Lung (tissue), 11 donors: ENCODE measurements at regions not wholly inside any gene's neighbourhood (a gene's known extent, or its start where the extent isn't known, plus 50 kb on each side); places are given as distances from the start of the nearest gene placed in this dataset.

ENCODE experiments used
- ATAC-seq: fragments of 200-7000 bp; cut with Tn5 transposase; one replicate; pipeline ENCODE4 v1.9.1; 2020; ENCODE audit warnings: moderate number of reproducible peaks; ENCODE audit not compliant: insufficient read depth, low FRiP score
- DNase-seq, 3 donors: peaks; one replicate each; pipeline ENCODE4 v3.0.0-alpha.2; 2013 to 2017
- H3K27ac ChIP-seq, 2 donors: one replicate each; pipeline ENCODE4 v1.5.1; 2013; ENCODE audit warnings: mild to moderate bottlenecking in 2 of 2, moderate library complexity in 2 of 2, control low read depth in 1 of 2, inconsistent platforms in 1 of 2, low read depth in 1 of 2, low read length in 1 of 2
- H3K27me3 ChIP-seq, 3 donors: one replicate each; pipeline ENCODE4 v1.5.1; 2013; ENCODE audit warnings: low read length in 2 of 3; ENCODE audit not compliant: control insufficient read depth in 3 of 3, insufficient read depth in 3 of 3
- H3K36me3 ChIP-seq, 4 donors: one replicate each; pipeline ENCODE4 v1.5.1; 2013; ENCODE audit warnings: low read length in 4 of 4, mild to moderate bottlenecking in 1 of 4, moderate library complexity in 1 of 4; ENCODE audit not compliant: control insufficient read depth in 4 of 4, insufficient read depth in 4 of 4
- H3K4me1 ChIP-seq, 5 donors: one replicate each; pipeline ENCODE4 v1.5.1; 2013; ENCODE audit warnings: low read length in 5 of 5, mild to moderate bottlenecking in 2 of 5, moderate library complexity in 1 of 5; ENCODE audit not compliant: control insufficient read depth in 5 of 5, insufficient read depth in 5 of 5
- H3K4me3 ChIP-seq: one replicate; pipeline ENCODE4 v1.5.1; 2013; ENCODE audit warnings: mild to moderate bottlenecking, control low read depth, moderate library complexity
- H3K9ac ChIP-seq, 2 donors: one replicate each; pipeline ENCODE4 v1.5.1; 2013; ENCODE audit warnings: low read length in 2 of 2, control low read depth in 1 of 2; ENCODE audit not compliant: insufficient read depth in 1 of 2
- H3K9me3 ChIP-seq, 4 donors: one replicate each; pipeline ENCODE4 v1.5.1; 2013; ENCODE audit warnings: low read length in 3 of 4, mild to moderate bottlenecking in 1 of 4, moderate library complexity in 1 of 4; ENCODE audit not compliant: control insufficient read depth in 4 of 4, insufficient read depth in 3 of 4
- WGBS, 2 donors: extraction: QIAGEN DNeasy Blood & Tissue Kit; methylation state at CpG; one replicate each; pipeline ENCODE4 v1.1.7; 2013; 5-methylcytosine and 5-hydroxymethylcytosine counted together
- TF ChIP-seq, protein P1 (sequence below): IDR thresholded peaks from 2 replicates; pipeline ENCODE4 v1.5.1; 2012; ENCODE audit warnings: mild to moderate bottlenecking; ENCODE audit errors: control extremely low read depth, extremely low read depth
- donor health status: control.
- donor health status: control.
- donor health status: Bipolar disorder and iron deficiency.
- donor health status: healthy.
- donor health status: DM: yes; HTN: yes; CAD: no.

DNA sequence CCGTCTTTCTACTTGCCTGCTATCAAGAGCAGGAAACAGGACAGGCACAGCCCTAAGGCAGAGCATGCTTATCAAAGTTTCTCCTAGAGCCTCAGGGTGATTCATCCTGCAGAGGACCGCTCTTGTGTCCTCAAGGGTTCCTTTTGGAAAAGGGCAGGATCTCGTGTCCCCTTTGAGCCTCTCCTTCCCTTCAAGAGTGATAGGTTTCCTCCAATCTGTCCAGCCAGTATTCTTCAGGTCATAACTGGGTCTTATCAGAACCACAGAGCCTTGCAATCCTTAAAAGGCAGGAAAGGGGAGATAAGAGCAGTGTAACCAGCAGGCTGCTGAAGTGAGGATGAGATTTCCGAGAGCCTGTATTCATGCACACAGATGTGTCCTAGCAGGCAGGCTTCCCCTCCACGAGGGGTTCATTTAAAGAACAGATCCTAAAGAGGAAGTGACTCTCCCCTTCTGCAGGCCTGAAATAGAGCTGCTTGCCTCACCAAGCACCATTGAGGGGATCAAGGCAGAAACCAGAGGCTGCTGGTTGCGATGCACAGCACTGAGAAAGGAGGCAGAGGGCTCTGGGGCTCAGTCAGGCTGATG is 90.5 kb upstream of the SVIL start:
- WGBS, 2 donors, result 19 to 29% methylated on average over 6 of the region's 6 CpGs
- H3K4me1 ChIP-seq, result peaks cover 7 to 14% (median 9%) of the 10 kb centered on the region in 5 donors
- ATAC-seq, result peak; percentile 73

DNA sequence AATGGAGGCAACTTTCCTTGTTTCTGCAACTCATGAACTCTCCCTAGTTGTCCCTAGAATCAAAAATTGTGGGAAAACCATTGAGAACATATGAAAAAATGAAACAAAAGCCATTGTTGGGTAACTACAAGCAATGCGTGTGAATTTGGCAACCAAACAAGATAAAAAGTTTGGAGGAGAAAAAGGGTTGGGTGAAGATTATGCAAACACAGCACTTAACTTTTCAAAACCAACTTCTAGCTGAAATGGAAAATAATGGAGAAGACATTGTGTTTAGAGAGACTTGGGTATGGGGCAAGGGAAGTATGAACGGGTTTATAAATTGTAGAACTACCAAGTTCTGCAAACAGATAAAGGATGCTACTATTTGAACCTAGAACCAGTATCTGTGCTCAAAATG is 89.0 kb upstream of the SVIL start:
- Histone ChIP-seq H3K9me3 (peaks cover 0 to 6% (median under 1%) of the 10 kb centered on the region in 4 donors), H3K27ac (no peak overlapping the region), H3K36me3 (no peaks in the 10 kb centered on the region), H3K9ac (no peak overlapping the region), H3K4me3 (no peak overlapping the region), H3K27me3 (no peaks in the 10 kb centered on the region), H3K4me1 (peaks cover 4 to 9% (median 6%) of the 10 kb centered on the region in 5 donors)
- WGBS, 2 donors, result 34 to 43% methylated on average over 2 of the region's 2 CpGs
- peak in 1 of 3 donors; percentile 51 for DNase-seq
- TF ChIP-seq, protein P1, sequence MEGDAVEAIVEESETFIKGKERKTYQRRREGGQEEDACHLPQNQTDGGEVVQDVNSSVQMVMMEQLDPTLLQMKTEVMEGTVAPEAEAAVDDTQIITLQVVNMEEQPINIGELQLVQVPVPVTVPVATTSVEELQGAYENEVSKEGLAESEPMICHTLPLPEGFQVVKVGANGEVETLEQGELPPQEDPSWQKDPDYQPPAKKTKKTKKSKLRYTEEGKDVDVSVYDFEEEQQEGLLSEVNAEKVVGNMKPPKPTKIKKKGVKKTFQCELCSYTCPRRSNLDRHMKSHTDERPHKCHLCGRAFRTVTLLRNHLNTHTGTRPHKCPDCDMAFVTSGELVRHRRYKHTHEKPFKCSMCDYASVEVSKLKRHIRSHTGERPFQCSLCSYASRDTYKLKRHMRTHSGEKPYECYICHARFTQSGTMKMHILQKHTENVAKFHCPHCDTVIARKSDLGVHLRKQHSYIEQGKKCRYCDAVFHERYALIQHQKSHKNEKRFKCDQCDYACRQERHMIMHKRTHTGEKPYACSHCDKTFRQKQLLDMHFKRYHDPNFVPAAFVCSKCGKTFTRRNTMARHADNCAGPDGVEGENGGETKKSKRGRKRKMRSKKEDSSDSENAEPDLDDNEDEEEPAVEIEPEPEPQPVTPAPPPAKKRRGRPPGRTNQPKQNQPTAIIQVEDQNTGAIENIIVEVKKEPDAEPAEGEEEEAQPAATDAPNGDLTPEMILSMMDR, result no peak
- ATAC-seq, result no peak

More for the DNA sequence above, 90.5 kb upstream of the SVIL start:
- peaks cover 0 to under 1% (median 0%) of the 10 kb centered on the region in 4 donors for H3K9me3 ChIP-seq
- no peak overlapping the region for H3K4me3 ChIP-seq
- H3K9ac ChIP-seq, result no peak overlapping the region
- H3K27ac ChIP-seq, result peak overlapping the region in 1 of 2 donors; percentile 30
- H3K36me3 ChIP-seq, result no peaks in the 10 kb centered on the region
- TF ChIP-seq, protein P1, result no peak
- no peaks in the 10 kb centered on the region for H3K27me3 ChIP-seq
- peak in 1 of 3 donors; percentile 28 for DNase-seq

DNA sequence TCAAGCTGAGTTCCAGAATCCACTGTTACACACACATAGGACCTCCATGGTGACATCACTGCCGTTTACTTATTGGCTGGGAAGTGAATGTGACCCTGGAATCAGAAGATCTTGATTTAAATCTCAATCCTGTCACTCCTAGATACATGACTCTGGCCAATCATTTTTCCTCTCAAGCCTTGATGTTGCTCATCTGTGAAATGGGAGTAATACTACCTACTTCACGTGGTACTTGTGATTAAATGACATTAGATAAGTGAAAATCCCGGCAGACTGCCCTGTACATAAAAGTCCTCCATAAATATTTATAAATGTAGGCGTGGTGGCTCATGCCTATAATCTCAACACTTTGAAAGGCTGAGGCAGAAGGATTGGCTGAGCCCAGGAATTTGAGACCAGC is 88.0 kb upstream of the SVIL start:
- H3K9ac ChIP-seq, result no peak overlapping the region
- TF ChIP-seq, protein P1, result no peak
- H3K36me3 ChIP-seq, result no peaks in the 10 kb centered on the region
- H3K27ac ChIP-seq, result no peak overlapping the region
- no peak overlapping the region for H3K4me3 ChIP-seq
- H3K4me1 ChIP-seq, result peaks cover 0 to 9% (median 3%) of the 10 kb centered on the region in 5 donors
- no peak for ATAC-seq
- no peak for DNase-seq
- 68 to 79% methylated on average over 4 of the region's 4 CpGs for WGBS, 2 donors
- H3K9me3 ChIP-seq, result peaks cover 0 to 6% (median under 1%) of the 10 kb centered on the region in 4 donors
- H3K27me3 ChIP-seq, result no peaks in the 10 kb centered on the region

DNA sequence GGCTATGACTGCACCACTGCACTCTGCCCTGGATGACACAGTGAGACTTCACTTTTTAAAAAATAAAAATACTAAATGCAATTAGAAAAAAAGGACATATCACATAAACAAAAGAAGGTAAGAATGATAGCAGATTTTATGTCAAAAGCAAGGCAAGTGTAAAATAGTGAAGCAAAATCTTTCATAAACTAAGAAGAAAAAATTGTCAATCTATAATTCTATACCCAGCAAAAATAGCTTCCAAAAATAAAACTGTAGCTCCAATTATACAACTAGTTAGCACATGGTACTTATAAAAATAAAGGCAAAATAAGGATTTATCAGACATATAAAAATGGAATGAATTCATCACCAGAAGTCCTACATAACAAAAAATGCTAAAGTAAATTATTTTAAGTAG is 85.4 kb upstream of the SVIL start:
- TF ChIP-seq, protein P1, result no peak
- no peak overlapping the region for H3K27ac ChIP-seq
- H3K4me3 ChIP-seq, result no peak overlapping the region
- ATAC-seq (no peak), DNase-seq (no peak)
- H3K4me1 ChIP-seq, result peaks cover 0 to 4% (median 1%) of the 10 kb centered on the region in 5 donors
- H3K36me3 ChIP-seq, result no peaks in the 10 kb centered on the region
- peaks cover 0 to 6% (median under 1%) of the 10 kb centered on the region in 4 donors for H3K9me3 ChIP-seq
- H3K27me3 ChIP-seq, result no peaks in the 10 kb centered on the region
- no peak overlapping the region for H3K9ac ChIP-seq
